Nephron (organoid): ENCODE measurements at regions not wholly inside any gene's neighbourhood (a gene's known extent, or its start where the extent isn't known, plus 50 kb on each side); places are given as distances from the start of the nearest gene placed in this dataset.
A peak's percentile ranks its signal among the peaks of the same experiment; 100 is the strongest.

ENCODE experiments used
- H3K27ac Mint-ChIP-seq, 3 experiments: 2 replicates each; pipeline ENCODE4 v1.8.0; 2020; ENCODE audit warnings: mixed read lengths in 3 of 3, mild to moderate bottlenecking in 2 of 3, moderate library complexity in 1 of 3
- H3K27me3 Mint-ChIP-seq: 2 replicates; pipeline ENCODE4 v1.8.0; 2021; ENCODE audit warnings: low read depth, mild to moderate bottlenecking, moderate library complexity, mixed read lengths
- H3K36me3 Mint-ChIP-seq: 2 replicates; pipeline ENCODE4 v1.8.0; 2020; ENCODE audit warnings: low read depth, mixed read lengths
- H3K4me1 Mint-ChIP-seq: 2 replicates; pipeline ENCODE4 v1.8.0; 2020; ENCODE audit warnings: mixed read lengths
- H3K4me3 Mint-ChIP-seq, 3 experiments: 2 replicates each; pipeline ENCODE4 v1.8.0; 2020; ENCODE audit warnings: mild to moderate bottlenecking in 3 of 3, mixed read lengths in 3 of 3, moderate library complexity in 2 of 3
- H3K9me3 Mint-ChIP-seq: 2 replicates; pipeline ENCODE4 v1.8.0; 2020; ENCODE audit warnings: mixed read lengths
- TF ChIP-seq, protein P1 (sequence below), 3 experiments: fragments of 200-600 bp; sonication (generic); IDR thresholded peaks; one replicate each; pipeline ENCODE4 v1.5.0; 2021; ENCODE audit warnings: antibody characterized with exemption in 3 of 3; ENCODE audit not compliant: unreplicated experiment in 3 of 3

DNA sequence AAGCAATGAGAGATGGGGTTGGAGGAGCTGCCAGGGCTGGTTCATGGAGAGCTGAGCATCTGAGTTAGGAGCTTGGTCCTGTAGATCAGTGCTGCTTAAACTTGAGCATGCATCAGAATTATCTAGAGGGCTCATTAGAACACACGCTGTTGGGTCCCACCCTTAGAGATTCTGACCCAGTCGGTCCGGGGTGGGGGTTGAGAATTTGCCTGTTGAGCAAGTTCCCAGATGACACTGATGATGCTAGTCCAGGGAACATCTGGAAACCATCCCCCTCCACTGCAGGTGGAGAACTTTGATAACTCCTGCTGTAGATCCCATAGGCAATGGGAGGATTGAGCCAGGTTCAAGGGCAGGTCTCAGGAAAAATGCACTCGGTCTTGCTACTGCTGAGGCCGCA is 158.0 kb upstream of the KLF4 start:
- peaks cover 4% of the 10 kb centered on the region for H3K4me1 Mint-ChIP-seq
- H3K4me3 Mint-ChIP-seq: no peak overlapping the region
- H3K27me3 Mint-ChIP-seq: peaks cover 7% of the 10 kb centered on the region
- no peaks in the 10 kb centered on the region for H3K36me3 Mint-ChIP-seq
- no peaks in the 10 kb centered on the region for H3K9me3 Mint-ChIP-seq
- TF ChIP-seq, protein P1, sequence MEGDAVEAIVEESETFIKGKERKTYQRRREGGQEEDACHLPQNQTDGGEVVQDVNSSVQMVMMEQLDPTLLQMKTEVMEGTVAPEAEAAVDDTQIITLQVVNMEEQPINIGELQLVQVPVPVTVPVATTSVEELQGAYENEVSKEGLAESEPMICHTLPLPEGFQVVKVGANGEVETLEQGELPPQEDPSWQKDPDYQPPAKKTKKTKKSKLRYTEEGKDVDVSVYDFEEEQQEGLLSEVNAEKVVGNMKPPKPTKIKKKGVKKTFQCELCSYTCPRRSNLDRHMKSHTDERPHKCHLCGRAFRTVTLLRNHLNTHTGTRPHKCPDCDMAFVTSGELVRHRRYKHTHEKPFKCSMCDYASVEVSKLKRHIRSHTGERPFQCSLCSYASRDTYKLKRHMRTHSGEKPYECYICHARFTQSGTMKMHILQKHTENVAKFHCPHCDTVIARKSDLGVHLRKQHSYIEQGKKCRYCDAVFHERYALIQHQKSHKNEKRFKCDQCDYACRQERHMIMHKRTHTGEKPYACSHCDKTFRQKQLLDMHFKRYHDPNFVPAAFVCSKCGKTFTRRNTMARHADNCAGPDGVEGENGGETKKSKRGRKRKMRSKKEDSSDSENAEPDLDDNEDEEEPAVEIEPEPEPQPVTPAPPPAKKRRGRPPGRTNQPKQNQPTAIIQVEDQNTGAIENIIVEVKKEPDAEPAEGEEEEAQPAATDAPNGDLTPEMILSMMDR (IDR thresholded peaks at IDR 0.05; ENCODE audit: unreplicated experiment in 3 of 3): no peak
- no peak overlapping the region for H3K27ac Mint-ChIP-seq

DNA sequence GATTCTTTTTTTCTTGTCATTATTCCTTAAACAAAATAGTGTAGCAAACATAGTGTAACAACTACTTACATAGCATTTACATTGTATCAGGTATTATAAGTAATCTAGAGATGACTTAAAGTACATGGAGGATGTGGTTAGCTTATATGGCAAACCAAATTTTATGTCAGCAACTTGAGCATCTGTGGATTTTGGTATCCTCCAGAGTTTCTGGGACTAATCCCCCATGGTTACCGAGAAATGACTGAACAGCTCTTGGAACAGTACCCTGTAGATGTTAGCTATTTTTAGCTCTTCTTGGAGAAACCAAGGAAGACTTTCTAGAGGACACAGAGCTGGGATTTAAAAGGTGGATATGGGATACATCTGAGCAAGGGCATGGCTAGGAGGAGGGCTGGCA is 157.6 kb upstream of the KLF4 start:
- Mint-ChIP-seq H3K27me3 (peaks cover 4% of the 10 kb centered on the region), H3K4me1 (peaks cover 4% of the 10 kb centered on the region), H3K4me3 (no peak overlapping the region), H3K36me3 (no peaks in the 10 kb centered on the region), H3K27ac (no peak overlapping the region), H3K9me3 (no peaks in the 10 kb centered on the region)
- TF ChIP-seq, protein P1 (IDR thresholded peaks at IDR 0.05; ENCODE audit: unreplicated experiment in 3 of 3): no peak

DNA sequence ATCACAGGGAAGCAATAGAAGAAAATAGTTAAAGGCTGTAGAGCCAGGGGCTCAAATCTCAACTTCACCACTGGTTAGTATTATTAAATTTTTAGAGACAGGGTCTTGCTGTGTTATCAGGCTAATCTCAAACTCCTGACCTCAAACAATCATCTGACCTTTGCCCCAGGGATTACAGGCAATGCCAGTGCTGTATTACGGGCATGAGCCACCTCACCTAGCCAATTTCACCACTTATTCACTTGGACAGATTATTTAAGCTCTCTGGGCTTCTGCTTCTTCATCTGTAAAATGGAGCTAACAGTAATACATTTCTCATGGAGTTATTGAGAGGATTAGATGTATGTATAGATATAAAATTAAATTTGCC is 155.9 kb upstream of the KLF4 start:
- Mint-ChIP-seq H3K36me3 (no peaks in the 10 kb centered on the region), H3K4me1 (peaks cover 7% of the 10 kb centered on the region), H3K27ac (no peak overlapping the region), H3K27me3 (peaks cover 14% of the 10 kb centered on the region), H3K4me3 (no peak overlapping the region), H3K9me3 (no peaks in the 10 kb centered on the region)
- TF ChIP-seq, protein P1 (IDR thresholded peaks at IDR 0.05; ENCODE audit: unreplicated experiment in 3 of 3): no peak

DNA sequence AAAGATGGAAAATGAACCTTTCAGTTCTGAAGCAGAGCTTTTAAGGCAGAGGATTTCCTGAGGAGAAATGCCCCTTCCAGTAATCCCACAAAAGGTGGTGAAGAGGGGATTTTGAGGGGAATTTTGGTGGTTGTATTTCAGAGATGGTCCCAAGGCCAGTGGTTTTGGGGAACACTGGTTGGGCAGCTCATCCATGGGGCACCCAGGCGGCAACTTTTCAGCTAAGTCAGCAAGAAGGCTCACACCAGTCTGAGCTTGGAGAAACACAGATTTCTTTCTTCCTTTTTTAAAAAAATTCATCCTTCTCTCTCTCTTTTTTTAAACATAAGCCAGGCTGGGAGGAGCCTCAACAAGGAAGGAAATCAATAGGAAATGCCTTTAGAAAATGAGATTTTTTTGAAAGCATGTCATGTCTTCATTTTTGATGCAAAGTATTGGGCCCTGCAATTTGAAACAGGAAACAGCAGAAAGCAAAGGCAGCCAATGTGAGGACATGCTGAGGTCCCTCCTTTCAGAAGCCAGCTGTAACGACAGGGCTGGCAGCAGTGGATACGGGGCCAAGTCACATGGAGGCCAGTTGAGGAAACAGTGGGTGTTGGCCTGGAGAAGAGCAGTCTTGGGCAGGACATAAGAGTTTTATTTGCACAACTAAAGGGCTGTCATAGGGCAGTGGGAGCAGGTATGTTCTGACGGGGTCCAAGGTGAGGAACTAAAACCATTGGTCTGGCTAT is 155.3 kb upstream of the KLF4 start:
- peaks cover 12% of the 10 kb centered on the region for H3K4me1 Mint-ChIP-seq
- H3K4me3 Mint-ChIP-seq: no peak overlapping the region
- no peaks in the 10 kb centered on the region for H3K36me3 Mint-ChIP-seq
- peaks cover 16% of the 10 kb centered on the region for H3K27me3 Mint-ChIP-seq
- no peaks in the 10 kb centered on the region for H3K9me3 Mint-ChIP-seq
- TF ChIP-seq, protein P1 (IDR thresholded peaks at IDR 0.05; ENCODE audit: unreplicated experiment in 3 of 3): no peak
- no peak overlapping the region for H3K27ac Mint-ChIP-seq

DNA sequence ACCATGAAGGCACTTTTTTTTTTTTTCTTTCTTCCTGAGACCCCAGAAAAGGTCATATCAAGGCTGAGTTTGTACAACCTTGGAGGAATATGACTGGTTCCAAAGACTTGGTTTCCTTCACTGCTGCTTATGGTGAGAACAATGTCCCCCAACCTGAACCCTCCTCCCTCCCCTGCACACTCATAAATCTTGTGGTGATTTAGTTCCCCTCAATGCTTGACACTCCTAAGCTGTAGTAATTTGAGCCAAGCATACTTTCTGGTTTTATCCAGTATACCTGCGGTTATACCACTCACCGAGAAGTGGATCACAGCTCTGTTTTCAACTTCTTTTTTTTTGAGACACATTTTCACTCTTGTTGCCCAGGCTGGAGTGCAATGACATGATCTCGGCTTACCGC is 149.9 kb upstream of the KLF4 start:
- H3K4me3 Mint-ChIP-seq: peak overlapping the region; percentile 53 to 94 (median 85)
- H3K9me3 Mint-ChIP-seq: no peaks in the 10 kb centered on the region
- peaks cover 19% of the 10 kb centered on the region for H3K27me3 Mint-ChIP-seq
- H3K27ac Mint-ChIP-seq: peak overlapping the region; percentile 78 to 89 (median 81)
- H3K36me3 Mint-ChIP-seq: no peaks in the 10 kb centered on the region
- TF ChIP-seq, protein P1 (IDR thresholded peaks at IDR 0.05; ENCODE audit: unreplicated experiment in 3 of 3): no peak
- peaks cover 48% of the 10 kb centered on the region for H3K4me1 Mint-ChIP-seq
